GM18511 (cell line): ENCODE measurements at regions not wholly inside any gene's neighbourhood (a gene's known extent, or its start where the extent isn't known, plus 50 kb on each side); places are given as distances from the start of the nearest gene placed in this dataset.
"Not testable (repeated sequence)": the region's sequence is repeated elsewhere in the genome, so short reads cannot be mapped to it uniquely, and the experiment has no call there.

ENCODE experiments used
- ATAC-seq: cut with Tn5 transposase; IDR thresholded peaks from one replicate; pipeline ENCODE4 v1.9.1; 2021; ENCODE audit warnings: mild to moderate bottlenecking, moderate library complexity; ENCODE audit not compliant: unreplicated experiment

DNA sequence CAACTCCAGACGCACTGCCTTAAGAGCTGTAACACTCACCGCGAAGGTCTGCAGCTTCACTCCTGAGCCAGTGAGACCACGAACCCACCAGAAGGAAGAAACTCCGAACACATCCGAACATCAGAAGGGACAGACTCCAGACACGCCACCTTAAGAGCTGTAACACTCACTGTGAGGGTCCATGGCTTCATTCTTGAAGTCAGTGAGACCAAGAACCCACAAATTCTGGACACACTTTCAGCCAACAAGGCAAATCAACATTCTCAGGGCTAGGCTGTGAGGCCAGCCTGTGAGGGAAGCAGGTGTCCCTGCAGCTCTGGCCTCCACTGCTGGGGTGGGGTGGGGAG lies 275.3 kb downstream of the ADGRD1 start:
- peak; percentile 15 for ATAC-seq

DNA sequence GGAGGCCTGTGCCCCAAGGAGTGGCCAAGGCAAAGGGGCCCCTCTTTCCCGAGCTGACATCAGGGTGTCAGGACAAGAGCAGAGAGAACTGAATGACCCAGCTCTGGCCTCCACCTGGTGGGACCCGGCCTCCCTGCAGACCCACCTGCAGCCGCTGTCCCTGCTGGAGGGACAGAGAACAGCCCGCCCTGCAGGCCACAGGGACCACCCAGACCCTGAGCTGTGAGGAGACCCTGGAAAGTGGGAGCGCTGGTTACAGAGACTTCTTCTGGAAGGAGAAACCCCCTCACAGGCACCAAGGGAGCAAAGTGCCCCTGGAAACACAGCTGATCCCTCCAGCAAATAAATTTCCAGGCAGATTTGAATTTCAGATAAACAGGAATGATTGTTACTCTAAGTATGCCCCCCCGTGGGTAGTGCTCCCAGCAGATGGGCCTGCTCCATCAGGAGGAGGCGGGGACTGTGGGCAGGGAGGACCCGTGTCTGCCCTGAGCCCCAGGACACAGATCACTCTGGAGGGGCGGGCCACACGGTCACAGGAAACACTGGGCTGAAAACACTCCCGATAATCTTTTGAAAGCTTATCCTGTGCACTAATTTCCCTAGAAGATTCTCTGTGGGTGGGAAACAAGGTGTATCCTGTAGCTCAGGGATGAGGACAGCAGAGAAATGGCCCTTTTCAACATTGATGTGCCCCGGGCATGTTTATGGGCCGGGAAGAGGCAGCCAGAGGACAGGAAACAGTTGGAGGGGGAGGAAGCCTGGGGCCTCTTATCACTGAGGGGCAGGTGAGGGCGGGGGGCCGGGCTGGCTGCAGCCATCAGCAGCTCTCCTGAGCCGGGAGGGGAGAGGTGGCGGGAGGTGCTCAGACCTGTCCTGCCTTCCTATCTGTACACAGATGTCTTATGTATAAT lies 276.0 kb downstream of the ADGRD1 start:
- peak; percentile 67 for ATAC-seq

DNA sequence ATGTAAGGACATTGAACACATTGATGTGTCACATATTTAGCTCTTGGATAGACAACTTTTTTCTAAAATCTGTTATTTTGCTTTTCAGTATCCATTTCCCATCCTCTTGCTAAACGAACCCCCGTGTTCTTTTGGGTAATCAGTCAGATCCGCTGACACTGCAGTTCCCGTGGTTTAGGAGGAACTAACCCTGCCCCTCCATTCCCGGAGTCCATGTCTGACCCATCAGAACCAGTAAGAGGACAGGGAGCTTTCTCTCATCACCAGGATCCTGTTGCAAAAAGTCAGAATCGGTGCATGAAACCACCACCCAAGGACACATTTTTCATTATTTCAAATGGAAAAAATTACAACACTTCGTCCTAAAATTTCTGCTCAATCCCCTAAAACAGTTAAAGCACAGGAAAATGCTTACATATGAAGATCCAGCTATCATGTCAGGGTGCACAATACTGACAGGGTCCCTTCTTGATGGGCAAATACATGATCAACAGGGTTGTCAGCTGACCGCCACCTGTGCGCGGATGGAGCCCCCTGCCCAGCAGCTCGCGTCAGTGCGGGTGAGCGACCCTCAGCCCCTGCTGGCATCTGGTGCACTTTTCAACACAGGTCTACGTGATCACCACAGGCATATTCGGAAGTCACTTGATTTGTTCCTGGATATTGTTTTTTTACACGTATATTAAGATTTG lies 276.8 kb downstream of the ADGRD1 start:
- no peak for ATAC-seq

DNA sequence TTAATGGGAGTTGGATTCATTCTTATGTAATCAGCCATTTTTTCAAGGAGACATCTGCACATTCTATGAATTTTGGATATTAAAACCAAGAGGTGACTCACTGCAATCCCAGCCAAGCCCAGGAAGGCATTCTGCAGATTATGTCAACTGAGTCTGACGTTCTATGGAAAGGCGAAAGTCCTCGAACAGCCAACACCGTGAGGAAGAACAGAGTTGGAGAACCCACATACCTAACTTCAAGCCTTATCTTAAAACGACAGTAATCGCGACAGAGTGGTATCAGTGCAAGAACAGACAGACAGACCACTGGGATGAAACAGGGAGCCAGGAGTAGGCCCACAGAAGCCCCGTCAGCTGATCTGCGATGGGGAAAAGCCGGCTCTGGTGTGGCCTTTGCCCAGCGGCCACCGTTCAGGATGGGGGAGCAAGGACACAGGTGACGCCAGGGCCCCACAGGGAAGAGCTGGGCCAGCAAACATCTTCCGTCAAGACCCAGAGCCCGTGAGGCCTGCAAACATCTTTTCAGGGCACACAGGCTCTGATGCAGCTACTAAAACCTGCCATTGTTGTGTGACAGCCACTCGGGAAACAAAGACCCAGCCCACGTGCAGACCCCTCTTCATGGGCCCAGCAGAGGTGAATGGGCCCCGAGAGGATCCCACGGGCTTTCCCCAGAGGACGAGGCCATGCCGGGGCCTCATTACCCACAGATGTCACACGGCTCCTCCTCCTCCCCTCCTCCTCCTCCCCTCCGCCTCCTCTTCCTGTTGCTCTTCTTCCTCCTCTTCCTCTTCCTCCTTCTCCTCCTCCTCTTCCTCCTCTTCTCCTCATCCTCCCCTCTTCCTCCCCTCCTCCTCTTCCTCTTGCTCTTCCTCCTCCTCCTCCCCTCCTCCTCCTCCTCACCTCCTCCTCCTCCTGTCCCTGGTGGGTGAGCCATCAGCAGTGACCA lies 277.6 kb downstream of the ADGRD1 start:
- no peak for ATAC-seq

DNA sequence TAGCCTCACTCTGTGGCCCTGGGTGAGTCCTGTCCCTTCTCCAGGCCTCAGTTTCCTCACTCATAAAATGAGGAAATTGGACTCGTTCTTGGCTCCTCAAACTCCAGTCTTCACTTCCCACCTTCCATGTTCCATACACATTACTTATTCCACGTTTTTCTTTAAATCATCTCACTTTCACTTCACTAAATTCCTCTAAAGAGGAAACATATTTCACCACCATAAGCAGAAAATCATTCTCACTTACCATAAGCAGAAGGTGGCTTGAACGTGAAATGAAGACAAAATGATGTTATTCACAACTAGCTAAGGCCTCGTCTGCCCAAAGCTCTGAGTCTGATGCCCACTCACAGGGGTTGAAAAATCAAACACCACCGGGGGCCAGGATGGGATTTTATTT lies 278.3 kb downstream of the ADGRD1 start:
- ATAC-seq, result no peak

DNA sequence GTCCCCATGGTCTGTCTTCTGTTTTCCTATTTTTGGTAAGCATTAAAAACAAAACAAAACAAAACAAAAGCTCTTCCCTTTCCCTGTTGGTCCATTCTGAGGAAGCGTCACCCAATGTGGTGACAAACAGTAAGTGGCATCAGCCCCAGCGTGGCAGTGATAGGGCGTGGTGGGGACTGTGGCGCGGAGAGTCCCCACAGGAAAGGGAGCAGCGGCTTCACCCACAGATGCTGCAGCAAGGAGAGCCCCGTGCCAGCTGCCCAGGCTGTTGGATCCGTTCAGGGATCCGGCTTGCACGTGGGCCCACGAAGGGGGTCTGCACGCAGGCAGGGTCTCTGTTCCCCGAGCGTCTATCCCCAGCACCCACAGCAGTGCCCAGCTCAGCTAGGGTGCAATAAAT lies 279.2 kb downstream of the ADGRD1 start:
- not testable (repeated sequence) for ATAC-seq

DNA sequence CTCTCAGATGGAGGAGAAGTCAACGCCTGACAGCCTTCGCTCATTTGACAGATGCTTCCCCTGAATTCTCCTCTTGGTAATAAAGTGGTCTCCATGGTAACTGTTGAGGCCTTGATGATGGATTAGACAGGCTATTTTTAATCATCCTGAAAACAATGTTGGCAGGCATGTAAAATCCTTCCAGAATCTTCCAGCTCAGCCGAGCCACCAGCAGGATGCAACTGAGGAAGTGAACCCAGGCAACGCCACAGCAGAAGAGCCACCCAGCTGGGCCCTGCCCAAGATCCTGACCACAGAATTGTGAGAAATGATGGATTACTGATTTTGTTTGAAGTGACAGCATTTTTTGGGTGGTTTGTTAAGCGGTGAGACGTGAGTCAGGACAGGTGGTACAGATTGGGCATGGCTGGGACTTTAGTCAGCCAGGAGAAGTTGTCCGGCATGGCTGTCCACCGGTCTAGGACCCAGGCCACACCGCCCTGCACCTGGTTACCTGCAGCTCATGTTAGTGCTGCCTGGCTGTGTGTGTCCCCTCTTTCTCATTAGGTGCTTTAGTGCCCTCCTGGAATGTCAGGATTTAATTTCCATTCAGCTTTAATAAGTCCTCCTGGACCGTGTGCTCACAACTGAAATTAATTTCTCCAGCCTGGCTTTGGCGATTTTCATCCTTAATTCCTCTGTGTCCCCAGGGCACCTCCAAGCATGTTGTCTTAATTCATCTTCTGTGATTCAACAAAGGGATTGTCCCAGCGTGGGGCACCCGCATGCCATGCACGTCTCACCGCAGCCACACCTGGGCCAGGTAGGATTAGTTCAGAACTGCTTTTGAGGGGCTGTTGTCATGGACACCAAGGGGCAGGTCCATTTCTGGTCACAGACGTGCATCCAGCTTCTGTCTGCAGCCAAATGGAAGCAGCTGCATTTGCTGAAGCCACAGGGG lies 280.4 kb downstream of the ADGRD1 start:
- not testable (repeated sequence) for ATAC-seq

DNA sequence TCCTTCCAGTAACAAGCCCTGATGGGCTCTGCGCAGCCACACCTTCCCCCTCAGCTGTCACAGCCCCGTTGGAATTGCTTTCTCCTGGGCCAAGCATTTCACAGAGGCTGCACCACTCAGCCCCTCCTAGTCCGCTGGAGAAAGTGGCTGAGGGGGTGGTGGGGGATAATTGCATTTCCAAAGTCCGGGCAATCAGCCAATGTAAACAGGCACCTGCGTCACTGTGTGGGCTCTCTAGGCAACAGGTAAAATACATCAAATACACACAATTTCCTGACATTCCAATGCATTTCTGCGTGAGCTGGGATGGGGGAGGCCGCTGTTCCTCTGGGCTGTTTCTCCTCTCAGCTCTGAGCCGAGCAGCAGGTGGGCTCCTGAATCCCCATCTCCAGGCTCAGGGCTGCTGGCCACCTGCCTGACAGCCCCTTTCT lies 281.1 kb downstream of the ADGRD1 start:
- not testable (repeated sequence) for ATAC-seq

DNA sequence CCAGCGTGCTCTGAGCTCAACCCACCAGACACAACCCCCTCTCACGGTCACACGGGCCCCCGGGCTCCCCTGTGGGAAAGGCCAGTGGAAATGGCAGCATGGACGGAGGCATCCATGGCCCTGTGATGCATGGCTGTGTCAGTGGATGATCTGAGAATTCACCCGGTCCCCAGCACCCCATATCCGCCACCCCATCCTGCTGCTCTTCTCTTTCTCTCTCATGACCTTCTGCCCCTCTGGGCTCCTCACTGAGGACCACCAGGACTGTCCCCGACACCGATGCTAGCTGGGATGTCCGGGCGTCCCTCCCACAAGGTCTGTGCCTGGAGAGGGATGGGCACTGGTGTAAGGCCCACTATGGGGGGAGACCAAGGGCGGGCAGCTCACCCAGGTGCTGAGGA lies 282.2 kb downstream of the ADGRD1 start:
- ATAC-seq, result no peak

DNA sequence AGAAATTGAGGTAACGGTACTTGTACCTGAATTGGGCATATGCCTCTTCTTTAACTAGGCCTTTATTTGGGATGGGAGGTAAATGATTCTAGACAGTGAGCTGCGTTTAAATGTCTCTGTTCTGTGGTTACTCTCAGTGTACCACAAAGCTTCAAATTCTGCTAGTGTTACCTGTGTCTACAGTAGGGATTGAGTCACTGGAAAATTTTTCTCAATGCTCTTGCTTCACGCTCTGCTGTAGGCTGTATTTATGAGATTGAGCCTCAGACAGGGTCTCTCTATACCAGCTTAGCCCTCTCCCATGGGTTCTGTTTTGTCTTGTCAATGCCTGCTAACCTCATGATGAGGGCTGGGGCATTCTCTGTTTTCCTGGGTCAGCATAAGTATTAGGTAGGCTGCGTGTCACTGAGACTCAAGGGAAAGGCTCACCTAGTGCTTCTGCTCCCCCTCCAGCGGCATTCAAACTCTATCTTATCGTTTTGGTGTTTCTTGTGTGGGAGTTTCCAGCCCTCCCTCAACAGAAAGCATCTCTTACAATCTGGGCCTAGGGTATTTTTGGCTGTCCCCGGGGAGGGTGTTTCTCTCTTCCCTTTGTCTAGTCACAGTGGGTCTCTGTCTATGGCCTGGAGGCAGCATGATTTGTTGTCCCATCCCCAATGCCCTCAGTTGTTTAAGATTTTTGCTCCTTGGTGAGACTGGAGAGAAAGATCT lies 285.8 kb downstream of the ADGRD1 start:
- ATAC-seq, result peak; percentile 92

DNA sequence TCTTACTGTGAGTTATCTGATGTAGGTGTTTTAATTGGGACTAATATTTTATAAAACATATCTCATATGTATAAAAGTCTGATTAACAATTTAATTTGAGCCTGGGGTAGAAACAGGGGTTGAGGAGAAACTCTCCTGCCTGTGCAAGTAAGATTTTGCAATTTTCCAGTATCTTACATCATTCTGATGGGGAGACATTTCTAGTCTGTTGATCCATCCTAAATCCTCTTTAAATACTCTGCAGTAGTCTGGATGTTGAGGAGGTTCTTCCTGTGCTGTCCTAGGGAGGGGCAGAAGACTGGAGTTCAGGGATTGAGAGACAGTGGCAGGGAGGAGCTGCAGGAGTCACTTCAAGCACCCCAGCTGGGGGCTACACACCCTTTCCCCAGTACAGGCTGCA lies 287.8 kb downstream of the ADGRD1 start:
- ATAC-seq, result no peak

DNA sequence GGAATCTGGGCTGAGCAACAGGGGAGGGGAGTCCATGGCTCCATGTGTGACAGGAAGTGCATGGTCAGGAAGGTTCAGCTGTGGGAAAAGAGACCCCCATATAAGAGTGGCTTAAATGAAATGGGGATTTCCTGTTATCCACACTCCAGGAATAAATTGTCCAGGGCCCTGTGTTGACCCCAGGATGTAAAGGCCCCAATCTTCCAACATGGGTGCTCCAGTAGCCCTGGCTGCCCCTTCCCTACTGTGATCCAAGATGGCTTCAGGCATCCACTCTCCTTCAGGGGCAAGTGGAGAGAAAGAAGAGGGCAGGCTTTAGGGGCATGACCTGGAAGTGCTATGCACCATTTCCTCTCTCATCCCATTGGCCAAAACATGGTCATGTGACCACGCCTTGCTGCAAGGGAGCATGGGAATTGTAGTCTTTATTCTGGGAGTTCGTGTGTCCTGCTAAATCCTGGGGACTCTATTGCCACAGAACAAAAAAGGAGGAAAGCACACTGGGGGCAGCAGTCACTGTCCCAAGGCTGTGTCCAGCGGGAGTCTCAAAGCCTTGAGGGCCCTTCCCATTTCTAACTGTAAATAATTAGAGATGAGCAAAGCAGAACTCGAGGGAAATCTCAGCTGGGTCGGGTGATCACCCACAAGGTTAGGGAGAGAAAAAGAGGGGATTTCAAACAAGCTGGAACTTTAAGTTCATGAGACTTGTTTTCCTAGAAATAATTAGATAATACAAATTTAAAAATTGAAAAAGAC lies 289.2 kb downstream of the ADGRD1 start:
- ATAC-seq, result no peak

DNA sequence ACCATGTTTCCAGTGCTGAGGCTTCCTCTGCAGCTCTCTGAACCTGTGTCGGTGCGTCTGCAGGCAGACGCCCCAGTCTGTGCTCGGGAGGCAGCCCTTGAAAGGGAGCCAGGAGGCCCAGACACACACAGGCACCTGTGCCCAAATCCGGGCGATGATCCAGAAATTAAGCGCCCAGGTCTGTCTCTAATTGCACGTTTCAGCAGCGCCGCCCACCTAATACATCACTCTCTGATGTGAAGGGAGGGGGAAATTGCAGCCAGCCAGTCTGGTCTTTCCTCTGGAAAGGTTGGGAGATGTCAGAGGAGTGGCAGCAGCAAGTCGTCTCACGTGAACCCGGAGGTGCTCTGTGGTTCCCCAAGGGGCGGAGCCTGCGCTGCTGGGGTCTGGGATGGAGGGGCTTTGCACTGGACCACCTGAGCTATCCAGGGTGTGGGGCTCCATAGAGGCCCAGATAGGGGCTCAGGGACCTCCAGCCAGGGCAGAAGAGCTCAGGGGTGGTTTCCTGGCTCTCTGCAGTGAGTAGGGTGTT lies 290.5 kb downstream of the ADGRD1 start:
- not testable (repeated sequence) for ATAC-seq

DNA sequence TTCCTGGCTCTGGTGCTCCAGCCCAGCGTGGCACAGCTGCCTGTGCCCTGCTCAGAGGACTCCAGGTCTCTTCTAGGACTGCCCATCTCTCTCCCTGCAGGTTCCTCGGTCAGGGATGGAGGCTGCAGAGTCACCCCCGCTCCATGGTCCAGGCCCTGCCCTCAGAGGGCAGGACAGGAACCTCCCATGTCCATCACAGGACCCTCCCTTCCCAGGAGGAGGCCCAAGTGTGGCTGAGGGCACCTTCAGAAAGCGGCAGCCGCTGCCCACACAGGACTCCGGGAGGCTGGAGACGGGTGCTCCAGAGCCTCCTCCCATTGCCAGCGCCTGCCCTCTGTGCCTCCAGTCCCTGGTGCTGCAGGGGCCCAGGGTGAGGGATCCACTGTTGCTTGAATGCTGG lies 291.5 kb downstream of the ADGRD1 start:
- ATAC-seq, result not testable (repeated sequence)

DNA sequence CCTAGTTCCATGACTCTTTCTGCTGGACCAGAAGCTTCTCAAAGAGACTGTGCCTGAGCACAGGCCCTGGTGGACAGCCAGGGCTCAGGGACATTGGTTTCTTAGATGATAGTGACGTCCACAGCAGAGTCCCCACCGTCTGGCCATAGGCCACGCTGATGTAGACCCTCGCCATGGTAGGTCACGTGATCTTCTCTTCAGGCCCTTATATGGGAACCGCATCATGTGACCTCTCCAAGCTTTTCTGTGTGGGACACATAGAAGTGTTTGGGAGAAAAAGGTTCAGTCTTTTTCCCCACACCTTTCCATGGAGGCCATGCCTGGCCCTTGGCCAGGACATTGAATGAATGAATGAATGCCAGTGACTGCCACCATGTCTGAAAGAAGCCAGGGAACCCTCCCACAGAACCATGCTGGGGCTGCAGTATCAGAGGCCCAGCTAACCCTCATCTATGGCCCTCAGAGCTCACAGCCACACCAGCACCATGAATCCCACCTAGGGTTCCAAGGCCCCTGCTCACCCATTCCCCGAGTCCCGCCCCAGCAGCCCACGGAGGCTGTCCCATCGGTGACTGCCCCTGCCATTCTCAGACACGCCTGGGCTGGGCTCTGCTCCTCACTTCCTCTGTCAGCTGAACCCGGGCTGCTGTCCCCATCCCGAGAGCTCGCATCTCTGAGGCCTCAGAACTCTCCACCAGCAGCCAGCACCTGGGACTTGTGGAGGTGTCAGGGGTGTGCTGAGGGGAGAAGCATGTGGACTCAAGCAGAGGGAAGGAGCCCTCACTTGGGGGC lies 292.1 kb downstream of the ADGRD1 start:
- no peak for ATAC-seq

DNA sequence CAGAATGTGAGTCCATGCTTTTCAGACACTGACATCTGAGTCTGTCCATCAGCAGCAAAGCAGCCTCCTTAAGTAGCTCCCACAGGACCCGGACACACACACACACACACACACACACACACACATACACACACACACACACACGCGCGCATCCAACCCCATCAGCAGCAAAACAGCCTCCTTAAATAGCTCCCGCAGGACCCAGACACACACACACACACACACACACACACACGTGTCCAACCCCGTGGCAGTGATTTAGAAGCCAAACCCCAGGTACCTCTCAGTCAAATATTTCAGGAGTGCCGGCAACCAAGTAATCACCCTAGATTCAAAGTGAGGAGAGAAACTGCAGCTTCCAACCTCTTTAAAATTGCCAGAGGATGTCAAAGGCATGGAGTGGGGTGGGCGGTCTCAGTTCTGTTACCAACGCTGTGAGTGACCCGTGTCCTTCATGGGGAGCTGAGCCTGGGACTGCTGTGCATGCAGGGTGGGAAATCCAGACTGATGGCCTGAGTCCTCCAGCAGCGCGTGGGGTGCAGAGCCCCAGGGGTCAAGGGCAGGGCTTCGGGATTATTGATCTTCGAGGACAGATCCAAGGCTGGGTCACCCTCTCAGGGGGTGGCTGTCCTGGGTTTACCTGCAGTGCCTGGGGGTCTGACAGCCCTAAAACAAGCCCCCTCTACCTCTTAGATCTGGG lies 293.5 kb downstream of the ADGRD1 start:
- ATAC-seq, result not testable (repeated sequence)

DNA sequence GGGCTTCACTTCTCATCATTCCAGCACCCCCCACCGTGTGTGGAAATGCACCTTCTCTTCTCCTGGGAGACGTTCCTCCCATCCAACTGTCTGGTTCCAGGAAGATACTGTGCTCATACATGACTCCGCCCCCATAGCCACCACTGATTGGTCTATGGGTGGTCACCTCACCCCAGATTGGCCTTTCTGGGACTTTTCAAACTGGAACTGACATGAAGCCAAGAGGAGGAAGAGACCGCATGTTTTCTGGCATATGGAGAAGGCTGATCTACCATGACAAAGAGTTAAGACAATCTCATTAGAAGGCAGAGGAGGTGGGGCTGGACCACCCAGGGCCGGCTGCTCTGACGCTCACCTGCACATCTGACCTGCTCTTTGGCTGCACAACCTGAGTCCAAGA lies 294.2 kb downstream of the ADGRD1 start:
- ATAC-seq, result not testable (repeated sequence)
